ENCODE measurements at regions not wholly inside any gene's neighbourhood (a gene's known extent, or its start where the extent isn't known, plus 50 kb on each side); places are given as distances from the start of the nearest gene placed in this dataset.
A peak's percentile ranks its signal among the peaks of the same experiment; 100 is the strongest.

- H3K9me2 ChIP-seq (ENCODE audit: insufficient read depth), result no peaks in the 10 kb centered on the region
- DNase-seq, result peak; percentile 1
- 27 to 34% methylated on average over 3 of the region's 3 CpGs for WGBS, 2 experiments (ENCODE audit: low coverage in 1 of 2, low lambda C conversion rate in 2 of 2, missing lambda C conversion rate in 2 of 2)
These were observed 1125.3 kb upstream of the ADGRL2 start for GRCh38 chr1:80675454-80675853.

GRCh38 chr1:80673935-80674597 lies 1126.7 kb upstream of the ADGRL2 start:
- Histone ChIP-seq H3K4me2 (ENCODE audit: unreplicated experiment) (no peak overlapping the region), H3K9me2 (ENCODE audit: insufficient read depth) (no peaks in the 10 kb centered on the region), H3K27me3 (replicated peaks; ENCODE audit: insufficient read depth) (no peaks in the 10 kb centered on the region), H3K9ac (no peak overlapping the region), H3F3A (ENCODE audit: insufficient read depth) (no peaks in the 10 kb centered on the region), H3K4me1 (ENCODE audit: insufficient read depth) (no peaks in the 10 kb centered on the region), H3K27ac (no peak overlapping the region), H4K20me1 (ENCODE audit: insufficient read depth) (no peaks in the 10 kb centered on the region), H3K79me2 (ENCODE audit: insufficient read depth) (no peaks in the 10 kb centered on the region), H3K36me3 (ENCODE audit: low read depth) (no peaks in the 10 kb centered on the region), H2AFZ (no peak overlapping the region), H3K9me3 (ENCODE audit: low read depth) (peaks cover 2% of the 10 kb centered on the region), H3K4me3 (no peak overlapping the region)
- in situ Hi-C loops (cut with MboI), result no loop called here
- DNase-seq, result no peak
- 0% methylated on average over 3 of the region's 3 CpGs for WGBS, 2 experiments (ENCODE audit: low coverage in 1 of 2, low lambda C conversion rate in 2 of 2, missing lambda C conversion rate in 2 of 2)
- no peak for TF ChIP-seq EZH2 (IDR thresholded peaks at IDR 0.05; ENCODE audit: insufficient read depth, poor library complexity, severe bottlenecking)
- TF ChIP-seq EZH2phosphoT487 (IDR thresholded peaks at IDR 0.05; ENCODE audit: insufficient read depth, low read depth), result no peak

More at GRCh38 chr1:80675454-80675853, 1125.3 kb upstream of the ADGRL2 start:
- no peak overlapping the region for H3K9ac ChIP-seq
- no peaks in the 10 kb centered on the region for H3K36me3 ChIP-seq (ENCODE audit: low read depth)
- H3K4me3 ChIP-seq, result no peak overlapping the region
- H3F3A ChIP-seq (ENCODE audit: insufficient read depth), result no peaks in the 10 kb centered on the region
- H3K27ac ChIP-seq, result no peak overlapping the region
- no peak overlapping the region for H2AFZ ChIP-seq
- H3K9me3 ChIP-seq (ENCODE audit: low read depth), result peaks cover 2% of the 10 kb centered on the region
- in situ Hi-C loops (cut with MboI), result no loop called here
- no peaks in the 10 kb centered on the region for H3K27me3 ChIP-seq (replicated peaks; ENCODE audit: insufficient read depth)
- H3K4me2 ChIP-seq (ENCODE audit: unreplicated experiment), result no peak overlapping the region
- H3K4me1 ChIP-seq (ENCODE audit: insufficient read depth), result no peaks in the 10 kb centered on the region
- no peak for TF ChIP-seq EZH2 (IDR thresholded peaks at IDR 0.05; ENCODE audit: insufficient read depth, poor library complexity, severe bottlenecking)
- TF ChIP-seq EZH2phosphoT487 (IDR thresholded peaks at IDR 0.05; ENCODE audit: insufficient read depth, low read depth), result no peak
- no peaks in the 10 kb centered on the region for H4K20me1 ChIP-seq (ENCODE audit: insufficient read depth)
- no peaks in the 10 kb centered on the region for H3K79me2 ChIP-seq (ENCODE audit: insufficient read depth)

- no peak for DNase-seq
- Histone ChIP-seq H3K9me3 (ENCODE audit: low read depth) (peaks cover 2% of the 10 kb centered on the region), H3K36me3 (ENCODE audit: low read depth) (no peaks in the 10 kb centered on the region), H3K79me2 (ENCODE audit: insufficient read depth) (no peaks in the 10 kb centered on the region), H3K4me1 (ENCODE audit: insufficient read depth) (no peaks in the 10 kb centered on the region), H3K27ac (no peak overlapping the region), H3K4me3 (no peak overlapping the region), H3K9me2 (ENCODE audit: insufficient read depth) (no peaks in the 10 kb centered on the region), H3F3A (ENCODE audit: insufficient read depth) (no peaks in the 10 kb centered on the region), H3K27me3 (replicated peaks; ENCODE audit: insufficient read depth) (no peaks in the 10 kb centered on the region), H4K20me1 (ENCODE audit: insufficient read depth) (no peaks in the 10 kb centered on the region), H2AFZ (no peak overlapping the region), H3K4me2 (ENCODE audit: unreplicated experiment) (no peak overlapping the region), H3K9ac (no peak overlapping the region)
- 0% methylated on average over 1 of the region's 1 CpG for WGBS, 2 experiments (ENCODE audit: low coverage in 1 of 2, low lambda C conversion rate in 2 of 2, missing lambda C conversion rate in 2 of 2)
- TF ChIP-seq EZH2phosphoT487 (IDR thresholded peaks at IDR 0.05; ENCODE audit: insufficient read depth, low read depth), result no peak
- no peak for TF ChIP-seq EZH2 (IDR thresholded peaks at IDR 0.05; ENCODE audit: insufficient read depth, poor library complexity, severe bottlenecking)
- in situ Hi-C loops (cut with MboI), result no loop called here
These were observed 1132.4 kb upstream of the ADGRL2 start for GRCh38 chr1:80668372-80668771.

GRCh38 chr1:80666073-80666472 lies 1134.7 kb upstream of the ADGRL2 start:
- Histone ChIP-seq H3K4me1 (ENCODE audit: insufficient read depth) (no peaks in the 10 kb centered on the region), H3F3A (ENCODE audit: insufficient read depth) (no peaks in the 10 kb centered on the region), H3K9ac (no peak overlapping the region), H2AFZ (no peak overlapping the region), H3K9me2 (ENCODE audit: insufficient read depth) (no peaks in the 10 kb centered on the region), H3K4me3 (no peak overlapping the region), H3K4me2 (ENCODE audit: unreplicated experiment) (no peak overlapping the region), H4K20me1 (ENCODE audit: insufficient read depth) (no peaks in the 10 kb centered on the region), H3K27ac (no peak overlapping the region), H3K27me3 (replicated peaks; ENCODE audit: insufficient read depth) (no peaks in the 10 kb centered on the region), H3K9me3 (ENCODE audit: low read depth) (peaks cover 5% of the 10 kb centered on the region), H3K79me2 (ENCODE audit: insufficient read depth) (no peaks in the 10 kb centered on the region), H3K36me3 (ENCODE audit: low read depth) (no peaks in the 10 kb centered on the region)
- in situ Hi-C loops (cut with MboI), result no loop called here
- no peak for DNase-seq
- TF ChIP-seq EZH2 (IDR thresholded peaks at IDR 0.05; ENCODE audit: insufficient read depth, poor library complexity, severe bottlenecking) (no peak), EZH2phosphoT487 (IDR thresholded peaks at IDR 0.05; ENCODE audit: insufficient read depth, low read depth) (no peak)

DNA sequence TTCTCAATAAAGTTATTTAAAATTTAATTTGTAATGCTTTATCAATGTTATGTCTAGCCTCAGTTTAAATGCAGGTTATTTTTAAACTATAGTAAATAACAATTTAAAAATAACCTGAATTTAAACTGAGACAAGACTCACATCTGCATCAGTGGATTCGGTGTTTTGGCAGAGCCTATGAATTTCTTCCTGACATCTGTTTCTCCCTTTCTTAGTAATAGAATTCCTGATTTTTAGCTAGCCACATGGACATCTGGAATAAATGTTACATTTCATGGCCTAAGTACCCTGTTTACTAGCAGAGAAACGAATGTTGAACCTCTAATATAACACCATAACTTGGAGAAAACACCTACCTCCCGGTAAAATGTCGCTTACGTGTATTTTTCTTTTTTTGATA lies 1141.6 kb upstream of the ADGRL2 start:
- no peak for DNase-seq
- Histone ChIP-seq H3K9me3 (ENCODE audit: low read depth) (peaks cover 3% of the 10 kb centered on the region), H3K4me3 (no peak overlapping the region), H2AFZ (no peak overlapping the region), H3K36me3 (ENCODE audit: low read depth) (no peaks in the 10 kb centered on the region), H3K4me1 (ENCODE audit: insufficient read depth) (no peaks in the 10 kb centered on the region), H3K27ac (no peak overlapping the region), H3K9me2 (ENCODE audit: insufficient read depth) (no peaks in the 10 kb centered on the region), H3K9ac (no peak overlapping the region), H3K27me3 (replicated peaks; ENCODE audit: insufficient read depth) (no peaks in the 10 kb centered on the region), H3K4me2 (ENCODE audit: unreplicated experiment) (no peak overlapping the region), H3F3A (ENCODE audit: insufficient read depth) (no peaks in the 10 kb centered on the region), H4K20me1 (ENCODE audit: insufficient read depth) (no peaks in the 10 kb centered on the region), H3K79me2 (ENCODE audit: insufficient read depth) (no peaks in the 10 kb centered on the region)
- TF ChIP-seq EZH2 (IDR thresholded peaks at IDR 0.05; ENCODE audit: insufficient read depth, poor library complexity, severe bottlenecking), result no peak
- 17 to 20% methylated on average over 5 of the region's 5 CpGs for WGBS, 2 experiments (ENCODE audit: low coverage in 1 of 2, low lambda C conversion rate in 2 of 2, missing lambda C conversion rate in 2 of 2)
- in situ Hi-C loops (cut with MboI), result no loop called here

Measured in GM23248 (cell line).